ENCODE measurements at regions not wholly inside any gene's neighbourhood (a gene's known extent, or its start where the extent isn't known, plus 50 kb on each side); places are given as distances from the start of the nearest gene placed in this dataset.

DNA sequence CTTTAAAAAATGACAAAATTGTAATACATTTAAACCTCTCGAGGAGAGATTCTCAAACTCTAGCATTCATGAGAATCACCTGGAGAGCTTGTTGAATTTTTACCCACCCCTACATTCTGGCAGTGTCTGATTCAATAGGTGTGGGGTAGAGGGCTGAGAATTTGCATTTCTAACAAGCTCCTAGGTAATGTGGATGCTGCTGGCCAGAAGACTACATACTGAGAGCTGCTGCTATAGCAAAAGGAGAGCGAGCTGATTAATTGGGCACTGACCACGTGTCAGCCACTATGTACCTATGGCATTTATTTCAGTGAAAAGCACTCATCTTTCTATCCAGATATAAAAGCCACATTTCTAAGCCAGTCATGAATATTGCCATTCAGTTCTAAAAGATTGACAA lies 169.0 kb upstream of the NRSN1 start:
- H3K27me3 ChIP-seq (ENCODE audit: insufficient read depth, low read depth, low read length), result no peaks in the 10 kb centered on the region
- no peak for TF ChIP-seq EZH2 (IDR thresholded peaks at IDR 0.05; ENCODE audit: borderline replicate concordance, insufficient read depth, low read length, poor library complexity, severe bottlenecking)
- no peak for TF ChIP-seq EP300 (conservative IDR thresholded peaks at IDR 0.05; ENCODE audit: poor library complexity, severe bottlenecking)
- no peak for TF ChIP-seq MXI1 (conservative IDR thresholded peaks at IDR 0.05; ENCODE audit: poor library complexity, severe bottlenecking)
- TF ChIP-seq POLR2AphosphoS5 (IDR thresholded peaks at IDR 0.05), result no peak
- H3K9me2 ChIP-seq (ENCODE audit: insufficient read depth, low read length), result no peaks in the 10 kb centered on the region
- H2AFZ ChIP-seq (ENCODE audit: low read depth, low read length), result no peak overlapping the region
- H3K9me3 ChIP-seq (ENCODE audit: low read length), result no peaks in the 10 kb centered on the region
- no peaks in the 10 kb centered on the region for H3K36me3 ChIP-seq (ENCODE audit: insufficient read depth, low read length)
- H3K4me3 ChIP-seq (ENCODE audit: low read length), result no peak overlapping the region
- H3K79me2 ChIP-seq (replicated peaks; ENCODE audit: insufficient read depth, low read length), result no peaks in the 10 kb centered on the region
- H3K4me2 ChIP-seq (ENCODE audit: low read length), result no peak overlapping the region
- H3K9ac ChIP-seq (ENCODE audit: low read length), result no peak overlapping the region
- no peak overlapping the region for H3K27ac ChIP-seq (ENCODE audit: low read length)
- peaks cover 4% of the 10 kb centered on the region for H3F3A ChIP-seq (ENCODE audit: insufficient read depth, low read length, poor library complexity, severe bottlenecking)
- no peaks in the 10 kb centered on the region for H4K20me1 ChIP-seq (ENCODE audit: insufficient read depth)

DNA sequence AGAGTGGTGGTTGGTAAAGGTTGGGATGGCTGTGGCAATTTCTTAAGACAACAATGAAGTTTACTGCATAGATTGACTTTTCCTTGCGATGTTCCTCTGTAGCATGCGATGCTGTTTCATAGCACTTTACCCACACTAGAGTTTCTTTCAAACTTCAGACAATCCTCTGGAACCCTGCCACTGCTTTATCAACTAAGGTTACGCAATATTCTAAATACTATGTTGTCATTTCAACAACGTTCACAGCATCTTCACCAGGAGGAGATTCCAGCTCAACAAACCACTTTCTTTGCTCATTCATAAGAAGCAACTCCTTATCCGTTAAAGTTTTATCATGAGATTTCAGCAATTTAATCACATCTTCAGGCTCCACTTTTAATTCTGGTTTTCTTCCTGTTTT lies 161.2 kb upstream of the NRSN1 start:
- no peaks in the 10 kb centered on the region for H3K9me2 ChIP-seq (ENCODE audit: insufficient read depth, low read length)
- no peaks in the 10 kb centered on the region for H4K20me1 ChIP-seq (ENCODE audit: insufficient read depth)
- H3K27ac ChIP-seq (ENCODE audit: low read length), result no peak overlapping the region
- no peaks in the 10 kb centered on the region for H3K27me3 ChIP-seq (ENCODE audit: insufficient read depth, low read depth, low read length)
- no peak overlapping the region for H3K4me2 ChIP-seq (ENCODE audit: low read length)
- H2AFZ ChIP-seq (ENCODE audit: low read depth, low read length), result no peak overlapping the region
- H3K79me2 ChIP-seq (replicated peaks; ENCODE audit: insufficient read depth, low read length), result no peaks in the 10 kb centered on the region
- H3K9me3 ChIP-seq (ENCODE audit: low read length), result no peaks in the 10 kb centered on the region
- H3K9ac ChIP-seq (ENCODE audit: low read length), result no peak overlapping the region
- TF ChIP-seq, protein P1, sequence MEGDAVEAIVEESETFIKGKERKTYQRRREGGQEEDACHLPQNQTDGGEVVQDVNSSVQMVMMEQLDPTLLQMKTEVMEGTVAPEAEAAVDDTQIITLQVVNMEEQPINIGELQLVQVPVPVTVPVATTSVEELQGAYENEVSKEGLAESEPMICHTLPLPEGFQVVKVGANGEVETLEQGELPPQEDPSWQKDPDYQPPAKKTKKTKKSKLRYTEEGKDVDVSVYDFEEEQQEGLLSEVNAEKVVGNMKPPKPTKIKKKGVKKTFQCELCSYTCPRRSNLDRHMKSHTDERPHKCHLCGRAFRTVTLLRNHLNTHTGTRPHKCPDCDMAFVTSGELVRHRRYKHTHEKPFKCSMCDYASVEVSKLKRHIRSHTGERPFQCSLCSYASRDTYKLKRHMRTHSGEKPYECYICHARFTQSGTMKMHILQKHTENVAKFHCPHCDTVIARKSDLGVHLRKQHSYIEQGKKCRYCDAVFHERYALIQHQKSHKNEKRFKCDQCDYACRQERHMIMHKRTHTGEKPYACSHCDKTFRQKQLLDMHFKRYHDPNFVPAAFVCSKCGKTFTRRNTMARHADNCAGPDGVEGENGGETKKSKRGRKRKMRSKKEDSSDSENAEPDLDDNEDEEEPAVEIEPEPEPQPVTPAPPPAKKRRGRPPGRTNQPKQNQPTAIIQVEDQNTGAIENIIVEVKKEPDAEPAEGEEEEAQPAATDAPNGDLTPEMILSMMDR (IDR thresholded peaks at IDR 0.05; ENCODE audit: poor library complexity, severe bottlenecking), result no peak
- TF ChIP-seq MXI1 (conservative IDR thresholded peaks at IDR 0.05; ENCODE audit: poor library complexity, severe bottlenecking) (no peak), RAD21 (conservative IDR thresholded peaks at IDR 0.05) (no peak), POLR2AphosphoS5 (IDR thresholded peaks at IDR 0.05) (no peak), EZH2 (IDR thresholded peaks at IDR 0.05; ENCODE audit: borderline replicate concordance, insufficient read depth, low read length, poor library complexity, severe bottlenecking) (no peak), TAF1 (IDR thresholded peaks at IDR 0.05; ENCODE audit: low read depth) (no peak)
- H3F3A ChIP-seq (ENCODE audit: insufficient read depth, low read length, poor library complexity, severe bottlenecking), result no peaks in the 10 kb centered on the region
- H3K4me3 ChIP-seq (ENCODE audit: low read length), result no peak overlapping the region
- no peaks in the 10 kb centered on the region for H3K36me3 ChIP-seq (ENCODE audit: insufficient read depth, low read length)

DNA sequence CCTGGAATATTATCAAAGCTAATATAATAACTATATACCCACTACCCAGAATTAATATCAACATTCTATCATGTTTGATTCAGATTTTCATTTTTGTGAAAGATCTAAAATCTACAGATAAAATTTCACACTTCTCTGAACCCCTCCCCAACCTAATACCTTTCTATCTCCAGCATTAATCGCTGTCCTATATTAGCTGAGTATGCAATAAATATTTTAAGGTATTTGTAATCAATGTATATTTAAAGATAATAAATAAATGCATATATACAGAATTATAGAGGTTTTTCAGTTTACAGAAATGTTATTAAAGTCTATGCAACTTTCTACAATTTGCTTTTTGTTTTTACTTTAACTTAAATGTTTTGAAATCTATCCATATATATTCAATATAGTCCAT lies 156.7 kb upstream of the NRSN1 start:
- Histone ChIP-seq H3K9me2 (ENCODE audit: insufficient read depth, low read length) (no peaks in the 10 kb centered on the region), H3K36me3 (ENCODE audit: insufficient read depth, low read length) (no peaks in the 10 kb centered on the region), H3F3A (ENCODE audit: insufficient read depth, low read length, poor library complexity, severe bottlenecking) (no peaks in the 10 kb centered on the region), H3K9me3 (ENCODE audit: low read length) (no peaks in the 10 kb centered on the region), H3K27ac (ENCODE audit: low read length) (no peak overlapping the region), H3K27me3 (ENCODE audit: insufficient read depth, low read depth, low read length) (no peaks in the 10 kb centered on the region), H3K4me2 (ENCODE audit: low read length) (no peak overlapping the region), H3K79me2 (replicated peaks; ENCODE audit: insufficient read depth, low read length) (no peaks in the 10 kb centered on the region), H4K20me1 (ENCODE audit: insufficient read depth) (no peaks in the 10 kb centered on the region), H3K9ac (ENCODE audit: low read length) (no peak overlapping the region), H3K4me3 (ENCODE audit: low read length) (no peak overlapping the region), H2AFZ (ENCODE audit: low read depth, low read length) (no peak overlapping the region)
- no peak for TF ChIP-seq EZH2 (IDR thresholded peaks at IDR 0.05; ENCODE audit: borderline replicate concordance, insufficient read depth, low read length, poor library complexity, severe bottlenecking)
- TF ChIP-seq TAF1 (IDR thresholded peaks at IDR 0.05; ENCODE audit: low read depth), result no peak
- no peak for TF ChIP-seq MXI1 (conservative IDR thresholded peaks at IDR 0.05; ENCODE audit: poor library complexity, severe bottlenecking)
- TF ChIP-seq RAD21 (conservative IDR thresholded peaks at IDR 0.05), result no peak
- TF ChIP-seq POLR2AphosphoS5 (IDR thresholded peaks at IDR 0.05), result no peak
- TF ChIP-seq, protein P1 (IDR thresholded peaks at IDR 0.05; ENCODE audit: poor library complexity, severe bottlenecking), result no peak
- TF ChIP-seq SMC3 (conservative IDR thresholded peaks at IDR 0.05; ENCODE audit: poor library complexity), result no peak
- TF ChIP-seq, protein P2, sequence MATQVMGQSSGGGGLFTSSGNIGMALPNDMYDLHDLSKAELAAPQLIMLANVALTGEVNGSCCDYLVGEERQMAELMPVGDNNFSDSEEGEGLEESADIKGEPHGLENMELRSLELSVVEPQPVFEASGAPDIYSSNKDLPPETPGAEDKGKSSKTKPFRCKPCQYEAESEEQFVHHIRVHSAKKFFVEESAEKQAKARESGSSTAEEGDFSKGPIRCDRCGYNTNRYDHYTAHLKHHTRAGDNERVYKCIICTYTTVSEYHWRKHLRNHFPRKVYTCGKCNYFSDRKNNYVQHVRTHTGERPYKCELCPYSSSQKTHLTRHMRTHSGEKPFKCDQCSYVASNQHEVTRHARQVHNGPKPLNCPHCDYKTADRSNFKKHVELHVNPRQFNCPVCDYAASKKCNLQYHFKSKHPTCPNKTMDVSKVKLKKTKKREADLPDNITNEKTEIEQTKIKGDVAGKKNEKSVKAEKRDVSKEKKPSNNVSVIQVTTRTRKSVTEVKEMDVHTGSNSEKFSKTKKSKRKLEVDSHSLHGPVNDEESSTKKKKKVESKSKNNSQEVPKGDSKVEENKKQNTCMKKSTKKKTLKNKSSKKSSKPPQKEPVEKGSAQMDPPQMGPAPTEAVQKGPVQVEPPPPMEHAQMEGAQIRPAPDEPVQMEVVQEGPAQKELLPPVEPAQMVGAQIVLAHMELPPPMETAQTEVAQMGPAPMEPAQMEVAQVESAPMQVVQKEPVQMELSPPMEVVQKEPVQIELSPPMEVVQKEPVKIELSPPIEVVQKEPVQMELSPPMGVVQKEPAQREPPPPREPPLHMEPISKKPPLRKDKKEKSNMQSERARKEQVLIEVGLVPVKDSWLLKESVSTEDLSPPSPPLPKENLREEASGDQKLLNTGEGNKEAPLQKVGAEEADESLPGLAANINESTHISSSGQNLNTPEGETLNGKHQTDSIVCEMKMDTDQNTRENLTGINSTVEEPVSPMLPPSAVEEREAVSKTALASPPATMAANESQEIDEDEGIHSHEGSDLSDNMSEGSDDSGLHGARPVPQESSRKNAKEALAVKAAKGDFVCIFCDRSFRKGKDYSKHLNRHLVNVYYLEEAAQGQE (IDR thresholded peaks at IDR 0.05; ENCODE audit: borderline replicate concordance), result no peak
- TF ChIP-seq EP300 (conservative IDR thresholded peaks at IDR 0.05; ENCODE audit: poor library complexity, severe bottlenecking), result no peak

Measured in neural cell (in vitro differentiated cells).